ENCODE measurements at regions not wholly inside any gene's neighbourhood (a gene's known extent, or its start where the extent isn't known, plus 50 kb on each side); places are given as distances from the start of the nearest gene placed in this dataset.
"Not testable (repeated sequence)": the region's sequence is repeated elsewhere in the genome, so short reads cannot be mapped to it uniquely, and the experiment has no call there.

DNA sequence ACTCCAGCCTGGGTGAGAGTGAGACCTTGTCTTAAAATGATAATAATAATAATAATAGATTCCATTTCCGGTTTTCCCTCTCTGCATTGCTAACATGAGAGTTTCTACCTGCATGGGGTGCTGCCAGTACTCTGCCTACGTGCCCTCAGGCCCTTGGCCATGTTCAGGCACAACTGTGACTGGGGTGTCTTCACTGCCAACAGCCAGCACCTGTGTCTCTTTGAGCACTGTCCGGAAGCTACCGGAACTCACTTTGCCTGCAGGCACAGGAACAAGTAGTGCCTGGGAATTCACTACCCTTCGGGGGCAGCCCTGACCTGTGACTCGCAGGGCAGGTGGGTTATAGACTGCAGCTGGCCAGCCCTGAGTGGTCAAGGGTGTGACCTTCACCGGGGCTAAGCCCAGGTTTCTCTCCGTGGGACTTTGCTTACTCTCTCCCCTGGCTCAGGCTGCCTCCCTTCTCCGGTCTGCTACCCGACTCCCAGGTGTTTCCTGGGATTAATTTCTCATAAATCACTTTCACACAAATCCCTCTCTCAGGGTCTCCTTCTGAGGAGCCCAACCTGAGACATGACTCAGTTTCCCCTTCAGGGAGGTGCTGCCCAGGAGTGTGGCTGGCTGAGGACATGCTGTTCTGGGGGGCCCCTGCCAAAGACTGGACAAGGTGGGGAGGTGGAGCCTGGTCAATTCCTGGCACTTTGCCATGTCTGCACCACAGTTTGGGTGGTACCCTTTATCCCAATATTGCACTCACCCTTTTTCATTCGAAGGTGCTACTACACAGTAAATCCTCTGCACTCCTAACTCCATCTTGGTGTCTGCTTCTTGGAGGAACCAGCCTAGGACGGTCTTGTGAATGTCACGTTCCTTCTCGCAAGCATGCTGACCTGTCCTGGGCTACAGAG, 79.5 kb upstream of the RALGAPA2 start:
- DNase-seq: no peak

DNA sequence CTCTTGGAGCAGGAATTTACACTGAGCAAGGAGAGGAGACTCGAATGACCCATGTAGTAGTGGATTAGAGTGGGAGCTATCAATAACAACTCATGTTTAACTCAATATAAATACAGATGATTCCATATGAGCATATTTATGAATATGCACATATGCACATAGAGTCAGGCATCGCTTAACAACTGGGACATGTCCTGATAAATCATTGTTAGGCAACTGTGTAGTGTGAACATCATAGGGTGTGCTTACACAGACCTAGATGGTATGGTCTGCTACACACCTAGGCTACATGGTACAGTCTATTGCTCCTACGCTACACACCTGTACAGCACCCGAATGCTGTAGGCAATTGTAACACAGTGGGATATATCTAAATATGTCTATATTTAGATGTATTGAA, 75.9 kb upstream of the RALGAPA2 start:
- no peak for DNase-seq

DNA sequence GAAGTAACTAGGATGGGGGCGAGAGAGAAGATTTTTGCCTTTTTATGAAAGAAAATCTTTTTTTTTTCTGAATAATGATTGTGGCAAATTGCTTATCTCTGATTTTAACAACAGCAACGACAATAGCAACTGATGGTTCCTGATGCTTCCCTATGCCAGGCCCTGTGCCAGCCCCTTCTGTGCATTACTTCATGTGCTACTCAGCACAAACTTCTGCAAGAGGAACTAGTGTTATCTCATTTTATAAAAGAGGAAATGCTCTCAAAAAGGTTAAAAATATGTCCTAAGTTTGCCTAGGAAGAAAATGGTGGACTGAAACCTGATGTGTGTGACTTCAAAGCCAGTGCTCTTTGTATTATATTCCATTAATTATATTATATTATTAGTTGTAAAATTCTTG, 74.0 kb upstream of the RALGAPA2 start:
- no peak for DNase-seq

DNA sequence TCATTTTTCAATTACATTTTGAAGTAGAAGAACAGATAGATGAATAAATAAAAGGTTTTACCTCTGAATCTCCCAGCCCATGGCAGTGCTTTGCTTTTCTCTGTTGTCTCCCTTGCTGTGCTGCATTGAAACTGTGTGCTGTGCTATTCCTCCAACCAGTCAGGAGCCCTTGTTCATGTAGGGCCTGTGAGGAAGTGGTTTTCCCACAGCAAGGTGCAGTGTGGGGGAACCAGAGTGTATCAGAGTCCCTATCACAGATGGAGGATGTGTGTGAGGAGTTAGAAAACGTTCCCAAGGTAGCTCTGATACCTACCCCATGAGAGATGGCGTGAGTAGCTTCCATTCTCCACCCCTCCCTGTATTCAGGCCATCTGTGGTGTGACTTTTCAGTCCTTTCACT, 72.8 kb upstream of the RALGAPA2 start:
- DNase-seq: no peak

DNA sequence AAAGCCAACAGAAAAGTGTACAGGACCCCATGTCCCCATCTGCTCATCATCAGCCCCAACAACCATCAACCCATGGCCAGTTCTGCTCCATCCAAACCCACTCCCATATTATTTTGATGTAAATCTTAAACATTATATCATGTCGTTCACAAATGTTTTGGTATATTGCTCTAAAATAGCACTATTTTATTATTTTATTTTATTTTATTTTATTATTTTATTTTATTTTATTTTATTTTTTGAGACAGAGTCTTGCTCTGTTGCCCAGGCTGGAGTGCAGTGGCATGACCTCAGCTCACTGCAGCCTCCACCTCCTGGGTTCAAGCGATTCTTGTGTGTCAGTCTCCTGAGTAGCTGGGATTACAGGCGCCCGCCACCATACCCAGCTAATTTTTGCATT, 72.0 kb upstream of the RALGAPA2 start:
- DNase-seq: not testable (repeated sequence)

DNA sequence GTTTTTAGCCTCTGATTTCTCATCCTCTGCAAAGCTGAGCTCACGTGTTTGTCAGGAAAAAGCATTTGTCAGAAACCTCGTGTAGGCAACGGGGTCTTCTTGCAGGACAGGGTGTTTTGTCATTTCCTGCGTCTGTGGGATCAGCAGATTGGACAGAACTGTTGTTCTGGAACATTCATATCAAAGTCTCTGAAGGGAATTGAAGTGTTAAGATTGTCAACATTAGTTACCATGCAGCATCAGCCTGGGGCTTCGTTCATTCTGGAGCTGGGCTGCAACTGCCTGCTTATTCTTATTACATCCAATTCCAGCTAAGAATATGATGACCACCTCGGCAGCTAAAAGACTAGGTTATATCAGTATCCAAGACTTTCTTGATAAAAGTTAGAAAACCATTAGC, 71.0 kb upstream of the RALGAPA2 start:
- DNase-seq: no peak

DNA sequence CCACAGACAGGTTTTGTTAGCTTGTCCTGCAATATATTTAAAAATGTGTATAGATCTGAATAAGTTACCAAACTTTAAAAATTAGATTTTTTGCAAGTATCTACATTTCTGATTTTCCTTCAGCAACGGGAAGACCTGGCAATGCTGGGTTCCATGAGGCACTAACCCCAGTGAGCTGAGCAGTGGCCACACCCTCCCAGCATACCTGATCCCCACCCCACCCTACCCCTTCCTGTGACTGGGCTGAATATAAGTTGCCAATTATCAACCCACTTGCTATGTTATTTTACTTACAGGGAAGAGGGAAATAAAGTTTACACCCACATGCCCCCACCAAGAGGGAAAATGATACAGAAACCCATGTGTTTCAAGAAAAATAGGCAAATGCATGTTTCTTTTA, 70.3 kb upstream of the RALGAPA2 start:
- DNase-seq: no peak

DNA sequence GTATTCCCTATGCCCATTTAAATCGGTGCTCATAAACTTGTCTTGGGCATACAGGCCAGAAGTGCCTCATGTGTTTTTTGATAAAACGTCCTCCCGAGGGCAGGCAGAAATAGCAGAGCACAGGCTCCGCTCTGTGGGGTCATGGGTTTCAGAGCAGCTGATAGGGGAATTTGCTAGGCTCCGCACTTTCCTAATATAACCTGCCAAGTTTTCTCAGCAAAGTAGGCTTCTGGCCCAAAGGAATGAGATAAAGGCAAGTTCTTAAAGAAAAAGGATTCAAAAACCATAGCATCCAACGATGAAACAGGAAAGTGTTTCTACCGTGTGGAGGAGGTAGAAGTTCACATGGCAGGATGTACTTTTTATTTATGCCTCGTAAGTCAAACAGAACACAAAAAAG, 69.8 kb upstream of the RALGAPA2 start:
- no peak for DNase-seq

DNA sequence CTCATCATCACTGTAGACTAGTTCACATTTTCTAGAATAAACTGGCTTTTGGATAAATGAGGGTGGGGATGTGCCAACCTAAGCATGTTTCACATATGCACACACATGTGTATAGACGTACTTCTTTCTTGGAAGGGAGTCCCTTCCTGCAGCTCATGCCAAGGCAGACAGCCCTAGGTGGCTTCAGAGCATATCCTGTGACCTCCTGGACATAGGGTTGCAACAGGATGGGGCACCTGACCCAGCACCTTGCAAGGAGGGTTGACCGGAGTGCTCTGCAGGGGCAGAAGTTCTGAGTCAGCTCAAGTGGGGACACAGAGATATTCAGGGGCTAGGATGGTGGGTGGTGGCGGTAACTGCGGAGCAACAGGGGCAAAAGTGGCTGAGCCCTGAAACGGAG, 68.6 kb upstream of the RALGAPA2 start:
- no peak for DNase-seq

DNA sequence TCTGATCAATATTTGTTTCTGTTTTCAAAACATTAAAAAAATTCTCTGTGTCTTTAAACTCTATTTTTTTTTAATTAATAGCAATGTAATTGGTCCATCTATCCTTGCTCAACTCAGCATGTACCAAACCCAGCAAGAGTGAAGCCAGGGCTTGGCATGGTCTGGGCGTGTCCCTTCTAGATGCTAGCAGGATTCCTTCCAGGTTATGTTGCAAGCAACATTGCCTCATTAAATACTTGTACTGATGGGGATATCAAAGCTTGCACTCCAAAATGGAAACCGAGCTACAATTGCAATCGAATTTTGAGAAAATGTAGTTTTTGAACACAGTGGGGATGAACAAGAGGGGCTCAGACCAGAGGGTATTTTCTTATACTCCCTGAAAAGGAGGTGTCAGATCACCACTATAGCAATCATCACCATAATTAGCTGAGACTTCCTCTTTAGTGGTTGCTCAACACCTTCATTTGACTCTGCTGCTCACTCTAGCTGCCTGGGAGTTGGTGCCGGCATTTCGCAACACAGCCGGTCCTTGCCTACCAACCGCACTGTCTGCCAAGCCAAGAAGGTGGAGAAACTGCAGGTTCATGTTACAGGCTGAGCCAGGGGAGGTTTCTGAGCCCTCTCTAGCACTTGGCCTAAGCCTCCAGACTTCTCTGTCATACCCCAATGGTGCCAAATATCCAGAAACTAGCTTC, 67.8 kb upstream of the RALGAPA2 start:
- DNase-seq: no peak

DNA sequence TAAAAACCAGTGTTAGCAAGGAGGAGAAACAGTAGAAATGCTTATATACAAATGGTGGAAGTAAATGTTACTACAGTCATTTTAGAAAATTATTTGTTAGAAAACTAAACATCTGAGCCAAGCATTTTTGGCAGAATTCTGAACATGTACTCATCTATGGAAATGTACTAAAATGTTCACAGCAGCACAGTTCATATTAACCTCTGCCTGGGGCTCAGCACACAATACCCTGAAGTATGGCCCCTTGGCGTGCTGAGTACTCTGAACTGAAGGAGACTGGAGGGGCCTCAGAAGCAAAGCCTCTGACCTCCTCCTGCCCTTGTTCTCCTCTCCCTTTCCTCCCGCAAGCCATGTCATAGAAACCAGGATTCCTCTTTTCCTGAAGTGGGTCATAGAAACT, 66.2 kb upstream of the RALGAPA2 start:
- no peak for DNase-seq

DNA sequence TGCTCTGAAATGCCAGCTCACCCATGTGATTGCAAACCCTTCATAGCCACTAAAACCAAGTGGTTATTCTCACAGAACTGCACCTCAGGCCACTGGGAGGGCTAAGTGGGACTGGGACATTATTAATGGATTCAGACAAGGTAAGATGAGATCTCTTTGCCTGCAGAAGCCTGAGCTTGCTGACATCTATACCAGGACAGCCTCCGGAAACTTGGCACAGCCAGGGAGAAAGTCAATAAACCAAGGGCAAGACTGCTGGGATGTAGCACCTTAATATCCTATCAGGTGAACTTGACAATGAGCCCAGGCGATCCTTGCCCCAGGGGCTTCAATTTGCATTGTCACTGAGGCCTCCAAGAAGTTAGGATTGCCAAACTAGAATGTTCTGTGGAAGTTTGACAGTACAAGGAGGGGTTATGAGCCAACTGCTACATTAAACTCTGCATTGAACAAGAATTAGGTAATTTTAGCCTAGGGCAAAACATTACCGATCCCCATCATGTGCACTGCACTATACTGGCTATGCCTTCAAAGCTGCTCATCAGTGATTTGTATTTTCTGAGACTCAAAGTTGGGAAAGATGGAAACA, 60.1 kb upstream of the RALGAPA2 start:
- DNase-seq: no peak

DNA sequence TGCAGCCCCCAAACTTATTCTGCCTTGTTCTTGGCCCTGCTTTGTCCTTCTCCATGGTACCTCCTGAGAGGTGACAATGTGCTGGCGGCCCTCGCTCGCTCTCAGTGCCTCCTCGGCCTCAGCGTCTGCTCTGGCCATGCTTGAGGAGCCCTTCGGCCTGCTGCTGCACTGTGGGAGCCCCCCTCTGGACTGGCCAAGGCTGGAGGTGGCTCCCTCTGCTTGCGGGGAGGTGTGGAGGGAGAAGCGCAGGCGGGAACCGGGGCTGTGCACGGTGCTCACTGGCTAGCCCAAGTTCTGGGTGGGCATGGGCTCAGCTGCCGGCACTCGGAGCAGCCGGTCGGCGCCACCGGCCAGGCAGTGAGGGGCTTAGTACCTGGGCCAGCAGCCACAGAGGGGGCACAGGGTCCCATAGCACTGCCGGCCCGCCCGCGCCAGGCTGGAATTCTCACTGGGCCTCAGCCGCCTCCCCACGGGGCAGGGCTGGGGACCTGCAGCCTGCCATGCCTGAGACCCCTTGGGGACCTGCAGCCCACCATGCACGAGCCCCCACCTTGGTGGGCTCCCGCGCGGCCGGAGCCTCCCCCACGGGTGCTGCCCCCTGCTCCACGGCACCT, 55.9 kb upstream of the RALGAPA2 start:
- DNase-seq: no peak

DNA sequence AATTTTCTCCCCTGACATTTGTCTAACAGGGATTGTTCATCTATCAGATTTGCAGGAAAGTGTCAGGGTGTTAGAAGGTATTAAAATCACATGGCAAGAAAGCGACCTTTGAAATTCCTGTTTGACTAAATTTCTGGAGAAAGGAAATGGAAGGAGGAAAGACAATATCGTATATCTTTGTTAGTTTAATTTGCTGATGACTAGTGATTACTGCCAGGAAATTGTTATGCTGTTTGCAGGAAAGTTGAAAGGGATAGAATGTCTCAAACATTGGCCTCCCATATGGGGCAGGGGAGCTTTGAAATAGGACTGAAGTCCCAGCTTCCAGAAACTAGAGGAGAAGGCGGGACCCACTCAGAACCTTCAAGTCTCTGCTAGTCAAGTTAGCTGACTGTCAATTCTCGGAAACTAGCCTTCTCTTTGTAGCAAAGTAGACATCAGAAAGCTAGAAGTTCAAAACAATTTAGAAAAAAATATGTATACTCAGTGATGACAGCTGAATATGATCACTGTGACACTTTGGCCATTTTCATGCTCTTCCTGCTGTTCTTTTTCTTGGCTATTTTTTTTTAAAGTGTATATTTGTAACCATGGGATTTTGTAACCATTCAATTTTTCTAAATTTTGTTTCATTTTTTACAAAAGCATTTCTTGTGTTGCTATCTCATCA, 53.4 kb upstream of the RALGAPA2 start:
- no peak for DNase-seq

DNA sequence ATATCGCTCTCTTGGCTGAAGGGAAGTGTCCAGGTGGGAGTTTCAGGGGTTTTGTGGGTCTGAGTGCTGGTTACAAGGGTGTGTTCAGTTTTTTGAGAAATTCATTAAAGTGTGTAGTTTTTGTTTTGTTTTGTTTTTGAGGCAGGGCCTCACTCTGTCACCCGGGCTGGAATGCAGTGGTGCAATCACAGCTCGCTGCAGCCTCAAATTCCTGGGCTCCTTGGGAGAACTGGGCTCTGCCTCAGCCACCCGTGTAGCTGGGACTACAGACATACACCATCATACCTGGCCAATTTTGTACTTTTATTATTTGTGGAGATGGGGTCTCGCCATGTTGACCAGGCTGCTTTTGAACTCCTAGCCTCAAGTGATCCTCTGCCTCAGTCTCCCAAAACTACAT, 51.2 kb upstream of the RALGAPA2 start:
- no peak for DNase-seq

Data from activated gamma-delta T cell treated with Interleukin-2 at 50 U/mL for 16 hours (primary cell).